ENCODE measurements at regions not wholly inside any gene's neighbourhood (a gene's known extent, or its start where the extent isn't known, plus 50 kb on each side); places are given as distances from the start of the nearest gene placed in this dataset.

GRCh38 chr10:129136951-129137350 is 330.1 kb upstream of the MGMT start:
- TF ChIP-seq, protein P1, sequence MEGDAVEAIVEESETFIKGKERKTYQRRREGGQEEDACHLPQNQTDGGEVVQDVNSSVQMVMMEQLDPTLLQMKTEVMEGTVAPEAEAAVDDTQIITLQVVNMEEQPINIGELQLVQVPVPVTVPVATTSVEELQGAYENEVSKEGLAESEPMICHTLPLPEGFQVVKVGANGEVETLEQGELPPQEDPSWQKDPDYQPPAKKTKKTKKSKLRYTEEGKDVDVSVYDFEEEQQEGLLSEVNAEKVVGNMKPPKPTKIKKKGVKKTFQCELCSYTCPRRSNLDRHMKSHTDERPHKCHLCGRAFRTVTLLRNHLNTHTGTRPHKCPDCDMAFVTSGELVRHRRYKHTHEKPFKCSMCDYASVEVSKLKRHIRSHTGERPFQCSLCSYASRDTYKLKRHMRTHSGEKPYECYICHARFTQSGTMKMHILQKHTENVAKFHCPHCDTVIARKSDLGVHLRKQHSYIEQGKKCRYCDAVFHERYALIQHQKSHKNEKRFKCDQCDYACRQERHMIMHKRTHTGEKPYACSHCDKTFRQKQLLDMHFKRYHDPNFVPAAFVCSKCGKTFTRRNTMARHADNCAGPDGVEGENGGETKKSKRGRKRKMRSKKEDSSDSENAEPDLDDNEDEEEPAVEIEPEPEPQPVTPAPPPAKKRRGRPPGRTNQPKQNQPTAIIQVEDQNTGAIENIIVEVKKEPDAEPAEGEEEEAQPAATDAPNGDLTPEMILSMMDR (IDR thresholded peaks at IDR 0.05; ENCODE audit: borderline replicate concordance, extremely low read depth, low read length, poor library complexity, severe bottlenecking) = no peak
- TF ChIP-seq EZH2 (IDR thresholded peaks at IDR 0.05; ENCODE audit: borderline replicate concordance, low read depth, low read length, severe bottlenecking) = no peak
